ENCODE measurements at regions not wholly inside any gene's neighbourhood (a gene's known extent, or its start where the extent isn't known, plus 50 kb on each side); places are given as distances from the start of the nearest gene placed in this dataset.

- DNase-seq: no peak
These were observed 162.3 kb upstream of the ADAMTS5 start for GRCh38 chr21:27129215-27129614.

DNA sequence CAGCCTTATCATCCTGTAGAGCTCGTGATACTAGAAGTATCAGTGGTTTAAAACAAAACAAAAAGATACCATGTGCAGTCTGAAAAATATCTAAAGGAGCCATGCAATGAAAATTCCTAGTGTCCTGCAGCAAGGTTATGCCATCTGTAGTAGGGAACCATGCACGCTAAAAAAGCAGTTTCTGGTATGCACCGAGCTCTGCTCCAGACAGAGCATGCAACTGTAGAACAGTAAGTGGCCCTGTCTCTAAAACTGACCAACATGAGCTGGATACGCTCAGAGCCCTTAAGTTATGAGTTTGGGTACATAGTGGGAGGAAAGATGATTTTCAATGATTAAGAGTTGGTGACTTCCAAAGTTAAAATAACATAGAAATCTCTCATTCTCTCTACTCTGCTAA, 159.3 kb upstream of the ADAMTS5 start:
- no peak for DNase-seq

GRCh38 chr21:27122686-27123085, 155.8 kb upstream of the ADAMTS5 start:
- no peak for DNase-seq

- DNase-seq: no peak
These were observed 147.2 kb upstream of the ADAMTS5 start for GRCh38 chr21:27114111-27114510.

GRCh38 chr21:27112186-27112585, 145.3 kb upstream of the ADAMTS5 start:
- no peak for DNase-seq

DNA sequence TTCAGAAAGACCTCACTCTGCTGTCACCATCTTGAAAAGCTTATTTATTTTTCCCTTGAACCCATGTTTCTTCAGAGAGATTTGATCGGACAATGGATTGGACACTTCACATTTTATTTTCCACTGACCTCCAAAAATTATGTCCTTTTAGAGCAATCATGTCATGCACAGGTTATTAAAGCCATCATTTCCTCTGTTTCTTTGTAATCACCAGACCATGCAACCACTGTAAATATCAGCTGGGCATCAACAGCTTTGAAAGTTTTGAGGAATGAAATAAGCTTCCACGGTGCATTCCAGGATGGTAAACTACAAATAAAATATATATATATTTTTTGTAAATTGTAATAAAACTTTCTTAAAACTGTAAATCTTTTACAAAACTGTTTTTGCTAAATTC, 144.1 kb upstream of the ADAMTS5 start:
- no peak for DNase-seq

- no peak for DNase-seq
These were observed 141.8 kb upstream of the ADAMTS5 start for GRCh38 chr21:27108701-27109100.

DNA sequence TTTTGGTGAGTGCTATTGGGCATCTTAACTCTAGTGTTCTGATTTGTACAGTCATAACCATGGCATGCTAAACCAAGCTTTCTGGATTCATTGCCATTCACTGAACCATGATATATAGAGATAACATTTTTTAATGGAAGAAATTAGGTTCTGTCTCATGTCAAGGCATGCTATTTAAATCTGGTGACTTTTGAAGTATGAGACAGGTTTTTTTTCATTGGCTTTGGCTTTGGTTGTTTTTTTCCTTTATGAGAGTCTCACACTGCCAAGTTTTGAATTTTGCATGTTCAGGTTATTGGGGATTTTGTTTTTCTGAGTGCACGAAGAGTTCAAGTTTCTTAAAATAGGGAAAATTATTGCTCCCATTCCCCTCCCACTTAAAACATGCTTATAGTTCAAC, 141.3 kb upstream of the ADAMTS5 start:
- DNase-seq: no peak

DNA sequence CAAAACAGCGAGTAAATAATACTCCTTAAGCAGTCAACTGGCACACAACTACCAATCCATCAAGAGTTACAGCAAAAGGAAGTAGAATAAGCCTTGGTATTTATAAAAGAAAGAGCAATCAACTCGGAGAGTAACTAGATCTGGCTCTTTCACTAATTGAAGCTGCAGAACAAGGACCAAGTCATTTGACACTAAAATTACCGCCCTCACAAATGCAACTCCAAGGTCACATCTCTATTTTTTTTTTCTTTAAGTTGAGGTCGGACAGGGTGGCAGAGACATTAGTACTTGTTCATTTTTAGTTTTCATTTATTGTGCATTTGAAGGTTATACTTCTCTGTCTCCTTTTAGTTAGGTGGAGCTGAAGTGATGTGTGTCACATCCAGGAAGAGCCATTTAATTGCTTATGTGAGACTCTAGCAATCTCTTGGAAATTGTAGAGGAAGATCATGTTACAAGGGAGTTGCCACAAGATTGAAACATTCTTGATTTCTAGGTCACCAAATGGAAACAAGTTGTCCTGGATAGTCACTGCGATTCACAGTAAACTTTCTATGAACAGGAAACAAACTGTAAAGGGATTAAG, 138.1 kb upstream of the ADAMTS5 start:
- DNase-seq: no peak

DNA sequence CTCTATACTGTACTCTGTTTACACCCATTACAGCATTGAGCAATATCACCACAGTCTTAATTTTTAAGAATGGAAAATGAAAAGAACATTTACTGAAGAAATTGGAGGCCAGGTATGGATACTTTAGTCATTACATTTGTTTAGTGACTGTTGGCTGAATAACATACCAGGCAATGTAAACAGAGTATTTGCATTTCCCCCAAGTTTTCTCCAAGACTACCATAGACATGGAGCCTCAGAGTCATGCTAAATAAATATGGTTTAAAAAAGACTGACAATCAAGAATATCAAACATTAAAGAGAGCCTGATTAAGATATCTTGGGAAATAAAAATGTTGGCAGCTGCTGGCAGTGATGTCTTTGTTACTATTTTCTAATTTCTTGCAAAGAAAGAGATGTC, 136.9 kb upstream of the ADAMTS5 start:
- DNase-seq: no peak

GRCh38 chr21:27101523-27101922, 134.6 kb upstream of the ADAMTS5 start:
- DNase-seq: no peak

- DNase-seq: no peak
These were observed 127.5 kb upstream of the ADAMTS5 start for GRCh38 chr21:27094184-27094948.

DNA sequence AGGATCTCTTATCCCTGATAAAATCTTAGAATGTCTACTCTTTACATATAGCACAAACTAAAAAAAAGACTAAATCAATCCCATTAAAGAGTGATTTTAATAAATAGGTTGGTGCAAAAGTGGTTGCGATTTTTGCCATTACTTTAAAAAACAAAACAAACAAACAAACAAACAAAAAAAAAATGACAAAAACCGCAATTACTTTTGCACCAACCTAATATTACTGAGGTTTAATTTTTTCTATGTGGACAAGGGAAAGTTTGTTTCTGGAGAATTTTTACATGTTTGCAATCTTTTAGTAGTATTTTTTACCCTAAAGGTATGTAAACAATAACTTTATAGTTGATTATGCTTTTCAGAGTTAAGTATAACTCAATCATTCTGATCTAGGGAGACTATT, 119.7 kb upstream of the ADAMTS5 start:
- no peak for DNase-seq

- no peak for DNase-seq
These were observed 119.3 kb upstream of the ADAMTS5 start for GRCh38 chr21:27086186-27086585.

DNA sequence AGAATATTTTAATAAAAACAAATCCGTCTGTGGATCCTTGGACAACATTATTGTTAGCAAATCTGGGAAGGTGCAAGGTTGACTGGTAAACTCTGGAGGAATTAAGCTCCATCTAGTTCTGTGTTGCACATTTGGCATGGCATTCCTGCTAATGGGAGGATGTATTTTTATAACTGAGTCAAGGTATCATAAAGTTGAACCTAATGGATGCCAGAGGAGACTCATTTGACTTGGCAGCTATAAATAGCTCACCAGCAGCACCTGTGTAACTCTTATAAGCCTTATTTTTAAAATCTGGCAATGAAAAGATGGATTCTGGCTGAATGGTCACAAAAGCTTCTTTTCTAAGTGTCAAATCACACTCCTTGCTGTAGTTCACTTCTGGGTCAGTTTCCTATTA, 118.5 kb upstream of the ADAMTS5 start:
- no peak for DNase-seq

DNA sequence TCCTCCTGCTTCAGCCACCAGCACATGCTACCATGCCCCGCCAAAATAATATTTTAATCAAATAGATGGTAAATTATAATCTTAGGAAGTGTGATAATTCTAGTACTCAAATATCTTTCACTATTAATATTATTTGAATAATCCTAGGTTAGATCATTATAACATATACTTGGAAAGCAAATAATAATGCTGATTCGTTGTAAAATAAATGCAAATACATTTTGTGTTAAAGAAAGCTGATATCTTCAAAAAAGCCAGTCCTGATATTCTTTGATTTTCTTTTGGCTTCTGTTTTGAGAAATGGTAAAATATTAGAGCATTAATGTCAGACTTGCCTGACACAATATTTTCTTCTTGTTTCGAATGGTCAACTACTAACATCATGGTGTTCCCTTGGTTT, 116.3 kb upstream of the ADAMTS5 start:
- no peak for DNase-seq

GRCh38 chr21:27082431-27083010, 115.6 kb upstream of the ADAMTS5 start:
- no peak for DNase-seq

GRCh38 chr21:27079636-27080240, 112.8 kb upstream of the ADAMTS5 start:
- DNase-seq: no peak

DNA sequence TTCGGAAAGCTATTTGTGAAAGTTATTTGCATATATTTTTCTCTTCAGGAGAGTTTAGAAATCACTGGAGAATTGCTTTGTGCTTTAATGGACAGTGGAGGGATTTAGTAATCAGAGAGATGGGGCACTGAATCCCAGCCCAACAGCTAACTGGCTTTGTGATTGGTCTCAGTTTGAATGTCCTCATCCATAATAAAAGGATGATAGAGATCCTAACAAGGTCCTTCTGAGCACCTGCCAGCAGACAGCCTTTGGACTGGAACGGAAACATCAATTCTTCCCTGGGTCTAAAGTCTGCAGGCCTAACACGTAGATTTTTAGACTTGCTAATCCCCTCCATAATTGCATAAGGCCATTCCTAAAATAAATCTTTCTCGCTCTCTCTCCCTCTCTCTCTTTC, 112.0 kb upstream of the ADAMTS5 start:
- DNase-seq: no peak

GRCh38 chr21:27077501-27077900, 110.6 kb upstream of the ADAMTS5 start:
- no peak for DNase-seq

DNA sequence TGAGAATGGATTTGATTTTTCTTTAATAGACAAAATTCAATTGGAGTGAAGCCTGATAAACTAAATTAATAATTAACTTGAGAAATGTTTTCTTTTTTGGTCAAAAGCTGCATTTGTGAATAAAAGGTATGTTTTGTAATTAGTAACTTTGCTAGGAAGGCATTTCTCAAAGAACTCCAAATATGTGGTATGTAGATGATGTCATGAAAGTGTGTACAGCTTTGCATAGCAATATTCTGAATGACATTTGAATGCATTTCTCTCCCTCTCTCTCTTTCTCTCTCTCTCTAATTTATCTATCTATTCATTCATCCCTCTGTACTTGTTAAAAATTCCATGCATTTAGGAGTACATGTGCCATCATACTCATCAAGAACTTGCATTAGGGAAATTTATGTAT, 109.1 kb upstream of the ADAMTS5 start:
- DNase-seq: no peak

DNA sequence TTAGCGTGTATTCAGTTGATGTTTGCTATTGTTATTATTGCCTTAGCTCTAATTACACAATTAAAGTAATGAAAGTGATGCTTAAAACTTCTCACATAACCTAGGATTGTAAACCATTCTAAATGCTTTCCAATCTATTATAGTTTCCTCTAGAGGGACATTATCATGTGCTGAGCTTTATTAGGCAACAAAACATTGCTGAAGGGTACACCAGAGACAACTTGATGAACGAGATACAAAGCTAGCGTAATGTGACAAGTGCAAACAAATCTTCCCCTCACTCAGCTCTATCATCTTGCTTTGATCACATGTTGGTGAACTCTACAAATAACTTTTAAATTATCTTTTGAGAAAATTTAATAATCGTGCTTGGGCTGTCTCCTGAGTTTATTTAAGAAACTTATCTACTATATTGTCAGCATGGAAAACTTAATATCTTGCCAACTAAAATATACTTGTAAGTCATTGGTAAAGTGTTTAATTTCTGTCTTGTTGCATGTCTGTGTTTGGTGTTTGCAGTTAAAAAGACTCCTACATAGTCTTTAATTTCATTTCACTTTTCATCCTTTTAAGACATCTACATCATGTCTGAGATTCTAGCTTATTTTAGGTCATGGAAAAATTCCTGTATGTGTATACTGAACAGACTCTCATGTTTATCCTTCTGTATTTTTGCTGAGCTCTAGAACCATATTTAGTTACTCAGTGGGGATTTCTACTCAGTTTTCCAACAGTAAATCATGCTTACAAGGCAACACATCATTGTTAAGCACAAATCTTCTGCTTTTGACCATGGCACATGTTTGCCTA, 104.2 kb upstream of the ADAMTS5 start:
- no peak for DNase-seq

DNA sequence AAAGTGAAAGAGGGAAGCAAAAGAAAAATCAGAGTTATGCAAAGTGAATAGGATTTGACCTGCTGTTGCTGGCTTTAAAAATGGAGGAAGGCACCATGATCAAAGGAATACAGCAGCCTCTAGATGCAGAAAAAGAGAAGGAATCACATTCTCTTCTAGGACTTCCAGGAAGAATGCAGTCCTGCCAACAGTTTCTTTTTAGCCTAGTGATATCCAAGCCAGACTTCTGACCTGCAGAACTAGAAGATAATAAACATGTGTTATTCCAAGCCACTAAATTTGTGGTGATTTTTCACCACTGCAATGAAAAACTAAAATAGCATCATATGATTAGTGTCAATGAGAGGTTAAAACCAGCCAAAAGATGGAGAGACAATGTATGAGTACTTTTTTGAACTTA, 101.9 kb upstream of the ADAMTS5 start:
- no peak for DNase-seq
